ENCODE measurements at regions not wholly inside any gene's neighbourhood (a gene's known extent, or its start where the extent isn't known, plus 50 kb on each side); places are given as distances from the start of the nearest gene placed in this dataset.

DNA sequence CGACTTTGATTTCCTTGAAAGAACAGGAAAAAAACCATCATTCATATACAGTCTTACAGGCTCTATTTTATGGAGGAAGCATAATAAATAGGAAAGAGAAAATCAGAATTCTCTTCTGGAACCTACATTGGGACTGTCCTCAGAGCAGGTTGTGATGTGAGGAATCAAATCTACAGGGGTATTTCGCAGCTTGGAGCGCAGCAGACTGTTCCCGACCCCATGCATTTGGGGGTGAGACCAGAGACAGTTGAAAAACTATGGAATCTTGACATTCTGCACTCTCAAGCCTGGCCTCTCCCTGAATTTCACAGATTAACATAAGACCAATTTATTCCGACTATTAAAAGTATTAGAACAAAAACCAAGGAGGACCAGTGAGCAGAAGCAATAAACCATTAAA, 93.3 kb upstream of the PRSS58 start:
- TF ChIP-seq, protein P1, sequence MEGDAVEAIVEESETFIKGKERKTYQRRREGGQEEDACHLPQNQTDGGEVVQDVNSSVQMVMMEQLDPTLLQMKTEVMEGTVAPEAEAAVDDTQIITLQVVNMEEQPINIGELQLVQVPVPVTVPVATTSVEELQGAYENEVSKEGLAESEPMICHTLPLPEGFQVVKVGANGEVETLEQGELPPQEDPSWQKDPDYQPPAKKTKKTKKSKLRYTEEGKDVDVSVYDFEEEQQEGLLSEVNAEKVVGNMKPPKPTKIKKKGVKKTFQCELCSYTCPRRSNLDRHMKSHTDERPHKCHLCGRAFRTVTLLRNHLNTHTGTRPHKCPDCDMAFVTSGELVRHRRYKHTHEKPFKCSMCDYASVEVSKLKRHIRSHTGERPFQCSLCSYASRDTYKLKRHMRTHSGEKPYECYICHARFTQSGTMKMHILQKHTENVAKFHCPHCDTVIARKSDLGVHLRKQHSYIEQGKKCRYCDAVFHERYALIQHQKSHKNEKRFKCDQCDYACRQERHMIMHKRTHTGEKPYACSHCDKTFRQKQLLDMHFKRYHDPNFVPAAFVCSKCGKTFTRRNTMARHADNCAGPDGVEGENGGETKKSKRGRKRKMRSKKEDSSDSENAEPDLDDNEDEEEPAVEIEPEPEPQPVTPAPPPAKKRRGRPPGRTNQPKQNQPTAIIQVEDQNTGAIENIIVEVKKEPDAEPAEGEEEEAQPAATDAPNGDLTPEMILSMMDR (IDR thresholded peaks at IDR 0.05): no peak
- TF ChIP-seq POLR2A (IDR thresholded peaks at IDR 0.05): no peak
- TF ChIP-seq POLR2AphosphoS5 (IDR thresholded peaks at IDR 0.05): no peak
